Activated naive CD8-positive, alpha-beta T cell treated with anti-CD3 and anti-CD28 coated beads for 36 hours (primary cell): ENCODE measurements at regions not wholly inside any gene's neighbourhood (a gene's known extent, or its start where the extent isn't known, plus 50 kb on each side); places are given as distances from the start of the nearest gene placed in this dataset.

Source experiments
- DNase-seq: peaks from one replicate; pipeline ENCODE4 v3.0.0; 2021
- H3K27ac Mint-ChIP-seq: one replicate; pipeline ENCODE4 v1.8.0; 2022; ENCODE audit warnings: mild to moderate bottlenecking, moderate library complexity, mixed read lengths
- H3K27me3 Mint-ChIP-seq: one replicate; pipeline ENCODE4 v1.8.0; 2022; ENCODE audit warnings: mild to moderate bottlenecking, mixed read lengths
- H3K36me3 Mint-ChIP-seq: one replicate; pipeline ENCODE4 v1.8.0; 2021; ENCODE audit warnings: mild to moderate bottlenecking, mixed read lengths
- H3K4me1 Mint-ChIP-seq: one replicate; pipeline ENCODE4 v1.8.0; 2021; ENCODE audit warnings: mixed read lengths
- H3K4me3 Mint-ChIP-seq: one replicate; pipeline ENCODE4 v1.8.0; 2022; ENCODE audit warnings: mild to moderate bottlenecking, moderate library complexity, mixed read lengths
- H3K9me3 Mint-ChIP-seq: one replicate; pipeline ENCODE4 v1.8.0; 2022; ENCODE audit warnings: mixed read lengths

DNA sequence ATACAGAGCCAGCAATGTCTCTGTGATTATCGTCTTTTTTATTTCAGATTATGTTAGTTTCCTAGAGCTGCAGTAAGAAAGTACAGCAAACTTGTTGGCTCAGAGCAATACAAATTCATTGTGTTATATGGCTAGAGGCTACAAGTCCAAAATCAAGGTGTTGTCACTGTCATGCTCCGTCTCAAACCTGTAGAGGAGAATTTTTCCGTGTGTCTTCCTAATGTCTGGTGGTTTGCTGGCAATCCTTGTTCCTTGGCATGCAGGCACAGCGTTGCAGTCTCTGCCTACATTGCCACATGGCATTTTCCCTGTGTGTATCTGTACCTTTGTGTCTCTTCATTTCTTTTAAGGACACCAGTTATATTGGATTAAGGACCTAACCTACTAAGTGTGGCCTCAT, 244.4 kb downstream of the LRRIQ3 start:
- Mint-ChIP-seq H3K9me3 (no peaks in the 10 kb centered on the region), H3K36me3 (no peaks in the 10 kb centered on the region), H3K4me1 (no peaks in the 10 kb centered on the region), H3K27ac (no peak overlapping the region), H3K4me3 (no peak overlapping the region), H3K27me3 (no peaks in the 10 kb centered on the region)
- DNase-seq, result no peak

DNA sequence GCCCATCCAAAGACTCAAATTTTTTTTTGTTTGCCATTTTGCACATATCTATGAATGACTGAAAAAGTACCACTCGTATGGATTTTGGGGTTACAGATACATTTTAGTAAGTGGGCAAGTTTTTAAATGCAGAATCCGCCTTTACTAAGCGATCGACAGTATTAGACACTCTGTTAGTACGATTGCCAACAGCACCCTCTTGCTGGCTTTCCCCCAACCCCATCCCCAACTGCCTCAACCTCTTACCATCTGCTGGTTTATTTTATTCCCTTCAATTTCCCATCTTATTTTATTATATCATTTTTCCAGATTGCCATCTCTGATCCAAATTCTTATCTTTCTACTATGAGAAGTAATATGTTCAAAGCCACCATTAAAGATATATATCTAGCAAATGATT, 244.8 kb downstream of the LRRIQ3 start:
- H3K4me3 Mint-ChIP-seq, result no peak overlapping the region
- H3K36me3 Mint-ChIP-seq, result no peaks in the 10 kb centered on the region
- no peaks in the 10 kb centered on the region for H3K4me1 Mint-ChIP-seq

DNA sequence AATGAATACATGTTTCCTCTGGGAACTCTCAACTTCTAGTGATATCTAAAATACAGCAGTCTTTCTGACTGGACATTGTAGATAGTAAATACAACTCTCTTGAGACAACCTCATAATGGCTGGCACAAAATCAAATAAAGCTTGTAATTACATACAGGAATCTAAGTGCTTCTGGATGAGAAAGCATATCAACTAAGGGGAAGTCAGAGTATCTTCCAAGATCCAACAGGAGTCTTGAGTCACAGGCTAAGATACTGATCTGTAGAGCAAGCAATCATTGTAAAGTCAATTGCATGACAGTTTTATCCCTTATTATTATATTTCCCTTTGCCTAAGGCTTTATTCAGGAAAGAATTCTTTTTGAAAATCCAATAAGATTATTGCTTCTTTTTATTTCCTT, 249.9 kb downstream of the LRRIQ3 start:
- H3K27me3 Mint-ChIP-seq, result no peaks in the 10 kb centered on the region
- no peak overlapping the region for H3K27ac Mint-ChIP-seq
- H3K4me1 Mint-ChIP-seq, result no peaks in the 10 kb centered on the region
- no peak for DNase-seq
- H3K9me3 Mint-ChIP-seq, result no peaks in the 10 kb centered on the region
- no peaks in the 10 kb centered on the region for H3K36me3 Mint-ChIP-seq
- no peak overlapping the region for H3K4me3 Mint-ChIP-seq

More for the DNA sequence above, 244.8 kb downstream of the LRRIQ3 start:
- Mint-ChIP-seq H3K27me3 (no peaks in the 10 kb centered on the region), H3K27ac (no peak overlapping the region), H3K9me3 (no peaks in the 10 kb centered on the region)
- no peak for DNase-seq

DNA sequence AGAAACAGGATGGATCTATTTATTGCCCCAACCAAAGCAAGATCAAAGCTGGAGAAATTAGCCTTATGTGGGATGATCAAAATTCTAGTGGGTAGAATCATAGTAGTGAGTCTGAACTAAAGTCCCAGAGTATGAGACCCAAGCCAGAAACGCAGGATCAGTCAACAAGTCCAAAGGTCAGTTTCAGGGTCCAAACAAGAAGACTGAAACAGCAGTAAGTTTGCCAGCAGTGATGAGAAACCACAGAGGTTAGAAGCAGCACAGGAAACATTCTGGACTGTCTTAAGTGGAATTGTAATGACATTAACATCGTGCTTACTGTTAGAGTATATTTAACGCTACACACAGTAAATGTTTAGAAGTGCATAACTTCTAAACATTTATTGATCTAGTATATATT, 251.0 kb downstream of the LRRIQ3 start:
- Mint-ChIP-seq H3K27me3 (no peaks in the 10 kb centered on the region), H3K27ac (no peak overlapping the region), H3K4me1 (no peaks in the 10 kb centered on the region), H3K36me3 (no peaks in the 10 kb centered on the region), H3K4me3 (no peak overlapping the region), H3K9me3 (no peaks in the 10 kb centered on the region)
- DNase-seq, result no peak

DNA sequence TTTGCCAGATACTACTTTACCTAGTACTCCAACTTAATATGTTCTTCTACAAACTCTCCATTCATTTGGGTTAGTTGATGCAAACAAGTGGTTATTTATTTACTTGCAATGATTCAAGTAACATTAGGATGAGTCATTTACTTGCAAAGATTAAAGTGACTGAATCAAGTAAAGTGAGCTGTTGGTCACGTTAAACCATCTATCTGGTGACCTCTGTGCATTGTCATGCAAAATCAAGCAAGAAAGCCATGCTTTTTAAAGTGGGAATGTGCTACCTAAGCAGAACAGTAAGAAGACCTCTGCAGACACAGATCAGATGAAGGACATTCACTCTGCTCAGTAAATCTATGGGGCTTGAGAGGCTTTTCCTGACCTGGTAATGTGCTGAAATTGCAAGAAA, 254.7 kb downstream of the LRRIQ3 start:
- Mint-ChIP-seq H3K9me3 (no peaks in the 10 kb centered on the region), H3K27ac (no peak overlapping the region), H3K27me3 (no peaks in the 10 kb centered on the region), H3K36me3 (no peaks in the 10 kb centered on the region), H3K4me3 (no peak overlapping the region), H3K4me1 (no peaks in the 10 kb centered on the region)
- DNase-seq, result no peak

DNA sequence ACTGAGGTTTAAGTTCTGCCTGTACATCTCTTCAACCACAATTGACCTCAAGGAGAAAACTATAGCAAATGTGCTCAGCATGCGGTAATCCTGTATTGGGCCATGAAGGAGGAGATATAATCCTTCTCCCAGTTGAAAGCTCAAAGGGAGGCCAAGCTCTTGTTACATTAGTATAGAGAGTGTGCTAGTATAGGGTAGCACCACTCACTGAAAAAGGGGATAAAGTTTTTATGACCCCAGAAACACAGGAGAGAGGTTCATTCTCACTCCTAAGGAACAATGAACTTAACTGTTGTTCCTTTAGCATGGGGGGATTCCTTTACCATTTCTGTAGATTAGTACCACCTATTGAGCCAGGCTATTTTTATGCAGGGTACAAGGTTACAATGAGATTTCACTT, 267.7 kb downstream of the LRRIQ3 start:
- Mint-ChIP-seq H3K4me1 (no peaks in the 10 kb centered on the region), H3K27me3 (no peaks in the 10 kb centered on the region), H3K9me3 (no peaks in the 10 kb centered on the region), H3K27ac (no peak overlapping the region), H3K36me3 (no peaks in the 10 kb centered on the region), H3K4me3 (no peak overlapping the region)
- no peak for DNase-seq

DNA sequence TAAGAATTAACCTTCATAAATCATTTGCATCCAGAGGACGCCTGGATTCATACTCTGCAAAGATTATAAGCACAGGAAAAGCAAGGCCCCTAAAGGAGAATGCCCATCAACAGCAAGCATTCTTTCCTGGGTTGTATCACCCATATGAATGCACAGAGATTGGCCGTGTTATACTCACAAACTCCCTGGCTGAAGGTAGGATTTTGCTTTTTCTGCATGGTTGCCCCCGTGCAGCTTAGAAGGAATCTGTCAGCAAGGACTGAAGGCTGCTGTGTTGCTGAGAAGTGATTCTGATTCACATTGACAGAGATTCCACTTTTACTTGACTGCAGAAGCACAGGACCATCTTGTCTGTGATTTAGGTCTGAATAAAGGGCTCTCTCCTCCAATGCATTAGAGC, 283.0 kb downstream of the LRRIQ3 start:
- Mint-ChIP-seq H3K36me3 (no peaks in the 10 kb centered on the region), H3K4me3 (no peak overlapping the region)

DNA sequence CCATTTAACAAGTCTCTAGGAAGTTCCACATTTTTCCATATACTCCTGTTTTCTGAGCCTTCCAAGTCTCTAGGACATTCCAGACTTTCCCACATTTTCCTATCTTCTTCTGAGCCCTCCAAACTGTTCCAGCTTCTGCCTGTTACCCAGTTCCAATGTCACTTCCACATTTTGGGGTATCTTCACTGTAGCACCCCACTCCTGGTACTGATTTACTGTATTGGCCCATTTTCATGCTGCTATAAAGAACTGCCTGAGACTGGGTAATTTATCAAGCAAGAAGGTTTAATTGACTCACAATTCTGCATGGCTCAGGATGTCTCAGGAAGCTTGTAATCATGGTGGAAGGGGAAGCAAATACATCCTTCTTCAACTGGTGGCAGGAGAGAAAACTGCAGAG, 285.0 kb downstream of the LRRIQ3 start:
- H3K4me1 Mint-ChIP-seq, result no peaks in the 10 kb centered on the region
- H3K27me3 Mint-ChIP-seq, result no peaks in the 10 kb centered on the region
- H3K9me3 Mint-ChIP-seq, result peaks cover 15% of the 10 kb centered on the region
- no peak overlapping the region for H3K4me3 Mint-ChIP-seq
- no peak for DNase-seq
- H3K27ac Mint-ChIP-seq, result no peak overlapping the region
- no peaks in the 10 kb centered on the region for H3K36me3 Mint-ChIP-seq

More for the DNA sequence above, 283.0 kb downstream of the LRRIQ3 start:
- H3K9me3 Mint-ChIP-seq, result peaks cover 15% of the 10 kb centered on the region
- no peaks in the 10 kb centered on the region for H3K4me1 Mint-ChIP-seq
- no peaks in the 10 kb centered on the region for H3K27me3 Mint-ChIP-seq
- no peak for DNase-seq
- no peak overlapping the region for H3K27ac Mint-ChIP-seq

DNA sequence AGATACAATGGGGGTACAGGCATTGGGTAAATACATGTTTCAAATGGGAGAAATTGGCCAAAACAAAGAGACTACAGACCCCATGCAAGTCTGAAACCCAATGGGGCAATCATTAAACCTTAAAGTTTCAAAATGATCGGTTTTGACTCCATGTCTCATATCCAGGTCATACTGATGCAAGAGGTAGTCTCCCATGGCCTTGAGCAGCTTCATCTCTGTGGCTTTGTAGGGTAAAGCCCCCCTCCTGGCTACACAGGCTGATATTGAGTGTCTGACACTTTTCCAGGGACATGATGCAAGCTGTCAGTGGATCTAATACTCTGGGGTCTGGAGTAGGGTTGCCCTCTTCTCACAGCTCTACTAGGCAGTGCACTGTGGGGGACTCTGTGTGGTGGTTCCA, 286.1 kb downstream of the LRRIQ3 start:
- Mint-ChIP-seq H3K4me1 (no peaks in the 10 kb centered on the region), H3K9me3 (peaks cover 15% of the 10 kb centered on the region), H3K4me3 (no peak overlapping the region), H3K27me3 (no peaks in the 10 kb centered on the region), H3K27ac (no peak overlapping the region), H3K36me3 (no peaks in the 10 kb centered on the region)
- DNase-seq, result no peak

DNA sequence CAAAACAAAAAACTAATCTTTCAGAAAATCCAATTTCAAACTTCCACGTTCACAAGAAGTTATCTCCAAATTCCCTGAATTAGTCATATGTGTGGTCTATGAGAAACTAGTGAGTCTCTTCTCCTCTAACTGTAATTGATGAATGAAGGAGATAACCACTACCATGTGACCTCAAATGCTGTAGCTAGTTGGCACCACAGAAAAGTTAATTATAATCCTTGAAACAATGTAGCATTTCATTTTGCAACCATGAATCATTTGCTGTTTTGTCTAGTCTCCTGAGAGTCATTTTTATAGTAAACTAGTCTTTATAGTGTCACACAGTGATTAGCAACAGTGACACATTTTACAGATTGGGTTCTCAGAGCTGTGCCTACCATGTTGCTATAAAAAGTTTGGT, 287.5 kb downstream of the LRRIQ3 start:
- Mint-ChIP-seq H3K4me3 (no peak overlapping the region), H3K4me1 (no peaks in the 10 kb centered on the region), H3K27me3 (no peaks in the 10 kb centered on the region), H3K9me3 (peaks cover 15% of the 10 kb centered on the region), H3K36me3 (no peaks in the 10 kb centered on the region), H3K27ac (no peak overlapping the region)
- DNase-seq, result no peak

DNA sequence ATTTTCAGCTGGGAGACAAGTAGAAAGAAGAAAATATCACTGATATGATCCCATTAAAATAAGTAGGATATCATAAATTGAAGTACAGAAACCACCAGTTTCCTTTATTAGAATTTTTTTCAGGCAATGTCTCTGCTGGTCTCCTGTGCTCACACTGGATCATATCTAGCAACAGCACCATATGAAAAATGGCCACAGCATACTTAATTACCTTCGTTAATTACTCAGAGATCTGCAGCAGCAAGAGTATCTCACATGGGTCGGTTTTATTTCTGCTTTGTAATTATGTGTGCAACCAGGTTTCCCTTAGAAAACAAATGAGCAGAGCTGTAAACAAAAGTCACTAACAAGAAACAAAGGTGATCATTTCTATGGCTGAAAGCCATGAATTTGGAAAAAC, 287.9 kb downstream of the LRRIQ3 start:
- H3K27me3 Mint-ChIP-seq, result no peaks in the 10 kb centered on the region
- H3K4me1 Mint-ChIP-seq, result no peaks in the 10 kb centered on the region
- H3K9me3 Mint-ChIP-seq, result peaks cover 15% of the 10 kb centered on the region
- H3K27ac Mint-ChIP-seq, result no peak overlapping the region
- DNase-seq, result no peak
- H3K4me3 Mint-ChIP-seq, result no peak overlapping the region
- H3K36me3 Mint-ChIP-seq, result no peaks in the 10 kb centered on the region

DNA sequence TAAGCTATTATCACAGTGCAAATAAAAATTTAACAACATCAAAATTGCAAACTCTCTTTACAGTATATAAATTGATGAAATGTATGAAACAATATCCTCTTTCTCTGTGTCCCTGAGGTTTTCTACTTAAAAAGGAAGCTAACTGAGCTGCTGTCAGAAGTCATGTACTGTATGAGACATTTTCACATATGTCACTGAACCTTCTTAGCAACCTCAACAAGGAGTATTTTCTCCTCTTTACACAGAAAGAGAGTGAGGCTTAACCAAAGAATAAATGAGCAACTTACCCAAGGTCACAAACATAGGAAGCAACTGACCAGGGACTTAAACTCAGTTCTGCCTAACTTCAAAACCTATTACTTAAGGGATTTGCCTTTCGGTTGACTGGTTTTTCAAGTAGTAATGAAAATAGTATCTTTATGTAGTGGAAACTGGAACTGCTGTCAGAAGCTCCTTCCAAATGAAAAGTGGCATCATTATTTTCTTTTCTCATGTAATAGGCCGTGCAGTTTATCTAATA, 288.9 kb downstream of the LRRIQ3 start:
- Mint-ChIP-seq H3K9me3 (peaks cover 15% of the 10 kb centered on the region), H3K27ac (no peak overlapping the region)

DNA sequence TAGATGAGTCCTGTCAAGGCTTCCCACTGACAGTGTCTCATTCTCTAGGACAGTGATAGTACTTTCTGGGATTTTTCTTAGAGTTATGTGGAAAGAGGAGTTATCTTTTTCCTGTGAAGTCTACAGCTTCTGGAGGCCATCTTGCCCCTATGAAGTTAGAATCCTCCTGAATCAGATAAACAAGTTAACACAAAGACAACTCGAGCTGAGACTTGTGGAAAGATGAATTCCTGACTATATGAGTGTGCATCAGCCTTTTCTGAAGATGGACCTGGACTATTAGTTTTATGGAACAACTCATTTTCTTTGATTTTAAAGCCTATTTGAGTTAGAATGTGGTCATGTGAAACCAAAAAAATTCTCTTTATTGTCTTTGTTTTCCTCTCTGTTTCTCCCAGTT, 290.9 kb downstream of the LRRIQ3 start:
- peaks cover 3% of the 10 kb centered on the region for H3K9me3 Mint-ChIP-seq
- no peak overlapping the region for H3K27ac Mint-ChIP-seq
- no peaks in the 10 kb centered on the region for H3K36me3 Mint-ChIP-seq

More for the DNA sequence above, 288.9 kb downstream of the LRRIQ3 start:
- Mint-ChIP-seq H3K4me3 (no peak overlapping the region), H3K36me3 (no peaks in the 10 kb centered on the region), H3K4me1 (no peaks in the 10 kb centered on the region), H3K27me3 (no peaks in the 10 kb centered on the region)
- DNase-seq, result no peak

DNA sequence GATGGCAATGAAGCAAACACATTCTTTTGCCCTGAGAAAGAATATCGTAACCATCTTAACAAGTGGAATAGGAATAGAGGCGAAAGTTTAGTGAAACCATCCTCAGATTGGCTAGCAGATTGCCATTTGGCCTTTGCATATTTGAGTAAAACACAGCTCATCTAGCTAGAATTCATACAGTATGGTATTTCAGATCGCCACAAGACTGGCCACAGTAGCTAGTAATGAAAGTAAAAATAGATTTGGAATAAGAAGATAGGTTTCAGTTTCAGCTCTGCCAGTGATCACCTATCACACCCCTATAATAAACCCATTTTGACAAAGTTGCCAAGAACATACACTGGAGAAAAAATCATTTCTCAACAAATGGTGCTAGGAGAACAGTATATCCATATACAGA, 294.9 kb downstream of the LRRIQ3 start:
- H3K4me1 Mint-ChIP-seq, result no peaks in the 10 kb centered on the region
- DNase-seq, result no peak
- H3K36me3 Mint-ChIP-seq, result no peaks in the 10 kb centered on the region

More for the DNA sequence above, 290.9 kb downstream of the LRRIQ3 start:
- no peak overlapping the region for H3K4me3 Mint-ChIP-seq
- H3K27me3 Mint-ChIP-seq, result no peaks in the 10 kb centered on the region
- no peak for DNase-seq
- H3K4me1 Mint-ChIP-seq, result no peaks in the 10 kb centered on the region

DNA sequence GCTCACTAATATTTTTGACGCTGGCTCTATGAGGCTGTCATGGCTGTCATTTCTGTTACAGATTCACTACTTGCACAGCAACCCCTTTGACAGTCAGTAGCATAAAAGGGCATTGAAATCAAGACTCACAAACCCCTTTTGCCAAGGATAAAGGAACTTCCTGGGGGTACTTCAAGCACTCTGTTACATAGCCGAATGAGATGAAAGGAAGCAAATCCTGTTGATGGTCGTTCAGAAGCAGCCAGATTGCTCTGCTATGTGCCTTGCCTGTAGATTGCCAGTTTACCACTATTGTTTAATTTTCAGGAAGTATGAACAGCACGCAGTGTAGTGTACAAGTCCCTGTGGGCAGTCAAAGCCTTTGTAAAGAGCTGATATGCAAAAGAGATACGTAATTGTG, 296.2 kb downstream of the LRRIQ3 start:
- no peaks in the 10 kb centered on the region for H3K4me1 Mint-ChIP-seq
- DNase-seq, result no peak
- H3K27me3 Mint-ChIP-seq, result no peaks in the 10 kb centered on the region
- H3K4me3 Mint-ChIP-seq, result no peak overlapping the region
- no peaks in the 10 kb centered on the region for H3K36me3 Mint-ChIP-seq
- H3K27ac Mint-ChIP-seq, result no peak overlapping the region
- no peaks in the 10 kb centered on the region for H3K9me3 Mint-ChIP-seq

More for the DNA sequence above, 294.9 kb downstream of the LRRIQ3 start:
- no peak overlapping the region for H3K4me3 Mint-ChIP-seq
- H3K27ac Mint-ChIP-seq, result no peak overlapping the region
- no peaks in the 10 kb centered on the region for H3K9me3 Mint-ChIP-seq
- H3K27me3 Mint-ChIP-seq, result no peaks in the 10 kb centered on the region

DNA sequence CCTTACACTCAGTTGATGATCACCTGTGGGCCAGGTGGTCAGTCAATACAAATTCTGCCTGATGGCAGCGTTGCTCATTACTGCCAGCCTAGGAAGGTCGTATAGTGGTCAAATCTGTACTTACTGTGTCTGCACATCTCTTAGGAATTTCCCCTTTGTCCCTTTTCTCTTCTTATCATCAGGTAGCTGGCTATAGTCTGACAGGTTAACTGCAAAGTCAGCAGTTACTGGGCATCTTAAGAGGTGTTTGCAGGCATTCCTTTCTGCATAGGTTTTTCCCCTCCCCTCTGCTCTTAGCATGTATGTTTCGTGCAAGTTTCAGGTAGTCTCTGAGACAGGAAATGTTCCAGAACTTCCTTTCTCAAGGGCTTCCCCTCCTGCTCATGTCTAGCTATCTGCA, 298.7 kb downstream of the LRRIQ3 start:
- Mint-ChIP-seq H3K4me1 (no peaks in the 10 kb centered on the region), H3K9me3 (no peaks in the 10 kb centered on the region), H3K4me3 (no peak overlapping the region), H3K27me3 (no peaks in the 10 kb centered on the region), H3K27ac (no peak overlapping the region), H3K36me3 (no peaks in the 10 kb centered on the region)
- no peak for DNase-seq

DNA sequence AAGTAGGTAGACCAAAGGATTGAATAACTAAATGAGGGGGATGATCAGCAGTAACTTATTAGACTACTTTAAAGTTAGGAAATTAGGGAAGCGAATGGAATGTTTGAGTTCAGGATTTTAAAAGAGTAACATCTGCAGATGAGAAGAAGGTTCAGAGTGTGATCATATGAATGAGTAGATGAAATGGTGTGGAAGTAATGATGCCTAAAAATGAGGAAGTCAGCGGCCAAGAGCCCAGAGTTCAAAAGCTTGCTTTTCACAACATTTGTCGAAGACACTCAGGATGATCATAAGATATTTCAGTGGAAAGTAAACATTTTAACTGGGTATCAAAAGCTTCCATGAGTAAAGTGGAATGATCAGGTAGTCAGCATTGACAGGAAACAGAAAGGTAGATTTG, 299.4 kb downstream of the LRRIQ3 start:
- no peak for DNase-seq
- H3K27me3 Mint-ChIP-seq, result no peaks in the 10 kb centered on the region
- H3K27ac Mint-ChIP-seq, result no peak overlapping the region
- no peak overlapping the region for H3K4me3 Mint-ChIP-seq
- no peaks in the 10 kb centered on the region for H3K4me1 Mint-ChIP-seq
- H3K9me3 Mint-ChIP-seq, result no peaks in the 10 kb centered on the region
- no peaks in the 10 kb centered on the region for H3K36me3 Mint-ChIP-seq
